ENCODE measurements at regions not wholly inside any gene's neighbourhood (a gene's known extent, or its start where the extent isn't known, plus 50 kb on each side); places are given as distances from the start of the nearest gene placed in this dataset.
"Not testable (repeated sequence)": the region's sequence is repeated elsewhere in the genome, so short reads cannot be mapped to it uniquely, and the experiment has no call there.

DNA sequence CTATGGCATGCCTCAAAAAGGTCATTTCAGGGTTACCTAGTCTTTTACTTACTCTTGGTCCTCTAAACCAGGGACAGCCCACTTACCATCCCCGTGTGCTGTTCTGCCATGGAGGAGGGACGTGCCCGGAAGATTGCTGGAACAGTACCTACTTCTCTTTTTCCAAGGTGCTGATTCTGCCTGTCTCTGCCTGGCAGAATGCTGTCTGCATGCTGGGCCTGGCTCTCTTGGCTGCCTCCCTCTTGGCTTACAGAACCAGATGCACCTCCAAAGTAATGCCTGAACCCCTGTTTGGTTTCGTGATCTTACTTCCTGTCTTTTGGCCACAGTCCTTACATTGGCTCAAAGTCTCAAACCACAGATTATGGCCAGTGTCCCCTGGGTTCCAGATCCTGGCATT, 120.7 kb upstream of the NT5E start:
- no peak overlapping the region for H3K27ac ChIP-seq (ENCODE audit: low read depth in 1 of 2, low read length in 2 of 2)
- no peak for DNase-seq
- H2AFZ ChIP-seq (ENCODE audit: insufficient read depth, low read depth, low read length, poor library complexity, severe bottlenecking): no peak overlapping the region
- no peaks in the 10 kb centered on the region for H3K4me1 ChIP-seq (ENCODE audit: control insufficient read depth in 1 of 2, insufficient read depth in 2 of 2, low read length in 2 of 2)
- Mint-ChIP-seq H3K27me3 (ENCODE audit: low read depth in 3 of 3) (peaks cover 4 to 7% (median 4%) of the 10 kb centered on the region in 3 donors), H3K27ac (no peak overlapping the region), H3K4me3 (no peak overlapping the region), H3K9me3 (peaks cover 0 to 12% (median 0%) of the 10 kb centered on the region in 7 donors), H3K4me1 (no peaks in the 10 kb centered on the region), H3K36me3 (no peaks in the 10 kb centered on the region)
- no peaks in the 10 kb centered on the region for H4K20me1 ChIP-seq (ENCODE audit: insufficient read depth, low read length)
- H3K79me2 ChIP-seq (ENCODE audit: insufficient read depth, low read length): no peaks in the 10 kb centered on the region
- no peak overlapping the region for H3K9ac ChIP-seq (ENCODE audit: insufficient read depth, low read length, poor library complexity, severe bottlenecking)
- H3K9me3 ChIP-seq (replicated peaks in 1 of 2; ENCODE audit: control insufficient read depth in 1 of 2, insufficient read depth in 1 of 2, low read length in 2 of 2): no peaks in the 10 kb centered on the region
- no peaks in the 10 kb centered on the region for H3K27me3 ChIP-seq (ENCODE audit: control insufficient read depth in 2 of 2, insufficient read depth in 2 of 2, low read length in 2 of 2)
- no peak overlapping the region for H3K4me3 ChIP-seq (replicated peaks in 1 of 3; ENCODE audit: low read depth in 2 of 3, low read length in 3 of 3)
- WGBS (ENCODE audit: insufficient coverage): 68% methylated on average over 4 of the region's 4 CpGs
- no peaks in the 10 kb centered on the region for H3K36me3 ChIP-seq (replicated peaks in 1 of 2; ENCODE audit: control insufficient read depth in 1 of 2, insufficient read depth in 2 of 2, low read length in 2 of 2)
- TF ChIP-seq, protein P1, sequence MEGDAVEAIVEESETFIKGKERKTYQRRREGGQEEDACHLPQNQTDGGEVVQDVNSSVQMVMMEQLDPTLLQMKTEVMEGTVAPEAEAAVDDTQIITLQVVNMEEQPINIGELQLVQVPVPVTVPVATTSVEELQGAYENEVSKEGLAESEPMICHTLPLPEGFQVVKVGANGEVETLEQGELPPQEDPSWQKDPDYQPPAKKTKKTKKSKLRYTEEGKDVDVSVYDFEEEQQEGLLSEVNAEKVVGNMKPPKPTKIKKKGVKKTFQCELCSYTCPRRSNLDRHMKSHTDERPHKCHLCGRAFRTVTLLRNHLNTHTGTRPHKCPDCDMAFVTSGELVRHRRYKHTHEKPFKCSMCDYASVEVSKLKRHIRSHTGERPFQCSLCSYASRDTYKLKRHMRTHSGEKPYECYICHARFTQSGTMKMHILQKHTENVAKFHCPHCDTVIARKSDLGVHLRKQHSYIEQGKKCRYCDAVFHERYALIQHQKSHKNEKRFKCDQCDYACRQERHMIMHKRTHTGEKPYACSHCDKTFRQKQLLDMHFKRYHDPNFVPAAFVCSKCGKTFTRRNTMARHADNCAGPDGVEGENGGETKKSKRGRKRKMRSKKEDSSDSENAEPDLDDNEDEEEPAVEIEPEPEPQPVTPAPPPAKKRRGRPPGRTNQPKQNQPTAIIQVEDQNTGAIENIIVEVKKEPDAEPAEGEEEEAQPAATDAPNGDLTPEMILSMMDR (IDR thresholded peaks at IDR 0.05): no peak
- no peak overlapping the region for H3K4me2 ChIP-seq (replicated peaks; ENCODE audit: extremely low read depth, low read length, poor library complexity, severe bottlenecking)
- intact Hi-C loops (cut with micrococcal nuclease): no loop called here

DNA sequence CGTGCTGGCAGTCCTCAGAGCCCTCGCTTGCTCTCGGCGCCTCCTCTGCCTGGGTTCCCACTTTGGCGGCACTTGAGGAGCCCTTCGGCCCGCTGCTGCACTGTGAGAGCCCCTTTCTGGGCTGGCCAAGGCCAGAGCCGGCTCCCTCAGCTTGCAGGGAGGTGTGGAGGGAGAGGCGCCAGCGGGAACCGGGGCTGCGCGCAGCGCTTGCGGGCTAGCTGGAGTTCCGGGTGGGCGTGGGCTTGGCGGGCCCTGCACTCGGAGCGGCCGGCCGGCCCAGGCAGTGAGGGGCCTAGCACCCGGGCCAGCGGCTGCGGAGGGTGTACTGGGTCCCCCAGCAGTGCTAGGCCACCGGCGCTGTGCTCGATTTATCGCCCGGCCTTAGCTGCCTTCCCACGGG, 124.1 kb upstream of the NT5E start:
- H3K27ac ChIP-seq (ENCODE audit: low read depth in 1 of 2, low read length in 2 of 2); H3K36me3 Mint-ChIP-seq; H3K4me3 Mint-ChIP-seq; H4K20me1 ChIP-seq (ENCODE audit: insufficient read depth, low read length); H3K4me2 ChIP-seq (replicated peaks; ENCODE audit: extremely low read depth, low read length, poor library complexity, severe bottlenecking); H3K36me3 ChIP-seq (replicated peaks in 1 of 2; ENCODE audit: control insufficient read depth in 1 of 2, insufficient read depth in 2 of 2, low read length in 2 of 2); H3K4me1 ChIP-seq (ENCODE audit: control insufficient read depth in 1 of 2, insufficient read depth in 2 of 2, low read length in 2 of 2); H3K27me3 Mint-ChIP-seq (ENCODE audit: low read depth in 3 of 3); H3K27me3 ChIP-seq (ENCODE audit: control insufficient read depth in 2 of 2, insufficient read depth in 2 of 2, low read length in 2 of 2); DNase-seq; H2AFZ ChIP-seq (ENCODE audit: insufficient read depth, low read depth, low read length, poor library complexity, severe bottlenecking); intact Hi-C loops (cut with micrococcal nuclease); H3K9me3 ChIP-seq (replicated peaks in 1 of 2; ENCODE audit: control insufficient read depth in 1 of 2, insufficient read depth in 1 of 2, low read length in 2 of 2); H3K4me1 Mint-ChIP-seq; H3K4me3 ChIP-seq (replicated peaks in 1 of 3; ENCODE audit: low read depth in 2 of 3, low read length in 3 of 3); H3K9ac ChIP-seq (ENCODE audit: insufficient read depth, low read length, poor library complexity, severe bottlenecking); H3K27ac Mint-ChIP-seq; H3K79me2 ChIP-seq (ENCODE audit: insufficient read depth, low read length): not testable (repeated sequence)
- peaks cover 0 to 12% (median 0%) of the 10 kb centered on the region in 7 donors for H3K9me3 Mint-ChIP-seq
- 89% methylated on average over 25 of the region's 31 CpGs for WGBS (ENCODE audit: insufficient coverage)

Data from CD14-positive monocyte (primary cell).